ENCODE measurements at regions not wholly inside any gene's neighbourhood (a gene's known extent, or its start where the extent isn't known, plus 50 kb on each side); places are given as distances from the start of the nearest gene placed in this dataset.

DNA sequence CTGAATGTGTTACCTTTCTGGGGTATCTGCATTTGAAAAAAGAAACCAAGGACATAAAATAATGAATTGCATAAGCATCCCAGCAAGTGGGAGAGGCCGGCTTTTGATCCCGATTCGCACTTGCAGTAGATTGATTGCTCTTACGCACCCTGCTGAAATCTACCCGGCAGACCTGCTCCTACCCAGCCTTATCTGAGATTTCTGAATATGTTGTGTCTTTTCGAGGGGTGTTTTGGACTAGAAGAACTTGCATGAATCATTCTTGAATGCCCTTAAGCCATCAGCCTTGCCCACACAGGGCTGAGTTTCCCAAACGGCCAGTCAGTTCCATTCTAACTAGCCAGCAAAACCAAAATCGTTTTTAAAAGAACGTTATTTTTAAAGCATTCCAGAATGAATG lies 174.4 kb upstream of the BCOR start:
- H3K36me3 ChIP-seq, result no peaks in the 10 kb centered on the region
- H3K27ac ChIP-seq, result no peak overlapping the region
- no peak for DNase-seq (ENCODE audit: low spot score in 2 of 2)
- 76% methylated on average over 9 of the region's 9 CpGs for WGBS
- TF ChIP-seq, protein P1, sequence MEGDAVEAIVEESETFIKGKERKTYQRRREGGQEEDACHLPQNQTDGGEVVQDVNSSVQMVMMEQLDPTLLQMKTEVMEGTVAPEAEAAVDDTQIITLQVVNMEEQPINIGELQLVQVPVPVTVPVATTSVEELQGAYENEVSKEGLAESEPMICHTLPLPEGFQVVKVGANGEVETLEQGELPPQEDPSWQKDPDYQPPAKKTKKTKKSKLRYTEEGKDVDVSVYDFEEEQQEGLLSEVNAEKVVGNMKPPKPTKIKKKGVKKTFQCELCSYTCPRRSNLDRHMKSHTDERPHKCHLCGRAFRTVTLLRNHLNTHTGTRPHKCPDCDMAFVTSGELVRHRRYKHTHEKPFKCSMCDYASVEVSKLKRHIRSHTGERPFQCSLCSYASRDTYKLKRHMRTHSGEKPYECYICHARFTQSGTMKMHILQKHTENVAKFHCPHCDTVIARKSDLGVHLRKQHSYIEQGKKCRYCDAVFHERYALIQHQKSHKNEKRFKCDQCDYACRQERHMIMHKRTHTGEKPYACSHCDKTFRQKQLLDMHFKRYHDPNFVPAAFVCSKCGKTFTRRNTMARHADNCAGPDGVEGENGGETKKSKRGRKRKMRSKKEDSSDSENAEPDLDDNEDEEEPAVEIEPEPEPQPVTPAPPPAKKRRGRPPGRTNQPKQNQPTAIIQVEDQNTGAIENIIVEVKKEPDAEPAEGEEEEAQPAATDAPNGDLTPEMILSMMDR (IDR thresholded peaks at IDR 0.05), result no peak
- TF ChIP-seq POLR2AphosphoS5 (IDR thresholded peaks at IDR 0.05) (no peak), POLR2A (IDR thresholded peaks at IDR 0.05) (no peak), EP300 (IDR thresholded peaks at IDR 0.05) (no peak)
- H3K4me3 ChIP-seq, result no peak overlapping the region
- H3K4me1 ChIP-seq, result peaks cover 8% of the 10 kb centered on the region
- H3K27me3 ChIP-seq, result no peaks in the 10 kb centered on the region
- no peaks in the 10 kb centered on the region for H3K9me3 ChIP-seq

GRCh38 chrX:40268188-40268520 lies 170.4 kb upstream of the BCOR start:
- Histone ChIP-seq H3K27ac (no peak overlapping the region), H3K4me1 (peaks cover 8% of the 10 kb centered on the region), H3K27me3 (no peaks in the 10 kb centered on the region), H3K4me3 (no peak overlapping the region), H3K9me3 (no peaks in the 10 kb centered on the region), H3K36me3 (no peaks in the 10 kb centered on the region)
- TF ChIP-seq, protein P1 (IDR thresholded peaks at IDR 0.05), result no peak
- WGBS, result 64% methylated on average over 4 of the region's 4 CpGs
- DNase-seq (ENCODE audit: low spot score in 2 of 2), result no peak

DNA sequence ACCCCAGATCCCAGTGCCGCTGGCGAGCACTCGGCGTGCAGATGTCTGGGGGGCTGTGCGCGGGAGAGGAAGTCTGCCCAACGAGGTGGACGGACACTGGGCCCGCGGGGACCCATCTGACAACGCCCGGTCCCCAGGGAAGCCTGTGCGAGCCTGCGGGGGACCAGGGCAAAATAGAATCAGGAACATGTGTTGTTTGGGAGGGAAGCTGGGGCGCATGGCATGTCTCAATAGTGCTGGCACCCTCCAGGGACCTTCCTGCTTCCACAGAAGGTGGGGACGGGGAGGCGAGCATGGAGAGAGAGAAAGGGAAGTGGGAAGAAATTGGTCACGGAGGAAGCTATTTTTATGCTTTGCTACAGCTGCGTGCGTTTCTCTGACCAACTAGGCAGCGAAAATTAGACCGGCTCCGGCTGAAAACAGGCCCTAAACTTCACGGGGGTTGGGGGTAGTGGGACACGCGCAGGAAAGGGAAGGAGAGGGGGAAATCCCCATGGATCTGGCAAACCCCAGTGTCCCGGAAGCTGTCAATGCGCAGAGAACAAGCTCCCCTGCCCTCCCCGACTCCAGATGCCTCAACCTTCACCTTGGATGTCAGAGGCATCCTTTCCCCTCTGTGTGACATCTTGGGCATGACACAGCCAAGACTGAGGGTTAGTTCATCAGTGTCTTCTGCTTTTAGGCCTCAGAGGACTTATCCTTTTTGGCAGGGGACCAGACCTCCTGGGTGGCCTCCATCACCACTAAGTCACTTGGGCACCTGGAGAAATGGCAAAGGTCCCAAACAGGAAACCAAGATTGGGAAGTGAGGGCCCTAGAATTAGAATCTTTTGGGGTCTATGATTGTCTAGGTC lies 169.8 kb upstream of the BCOR start:
- H3K36me3 ChIP-seq, result no peaks in the 10 kb centered on the region
- TF ChIP-seq EP300 (IDR thresholded peaks at IDR 0.05) (no peak), POLR2A (IDR thresholded peaks at IDR 0.05) (no peak), POLR2AphosphoS5 (IDR thresholded peaks at IDR 0.05) (no peak)
- TF ChIP-seq, protein P1 (IDR thresholded peaks at IDR 0.05), result no peak
- peak overlapping the region; percentile 48 for H3K27ac ChIP-seq
- WGBS, result 19% methylated on average over 21 of the region's 29 CpGs
- peak overlapping the region; percentile 50 for H3K4me3 ChIP-seq
- H3K4me1 ChIP-seq, result peaks cover 8% of the 10 kb centered on the region
- no peaks in the 10 kb centered on the region for H3K9me3 ChIP-seq
- DNase-seq (ENCODE audit: low spot score in 2 of 2), result no peak
- H3K27me3 ChIP-seq, result no peaks in the 10 kb centered on the region

- 17% methylated on average over 20 of the region's 42 CpGs for WGBS
- TF ChIP-seq POLR2AphosphoS5 (IDR thresholded peaks at IDR 0.05), result no peak
- TF ChIP-seq, protein P1 (IDR thresholded peaks at IDR 0.05), result peak; percentile 21 to 63
- H3K36me3 ChIP-seq, result no peaks in the 10 kb centered on the region
- DNase-seq (ENCODE audit: low spot score in 2 of 2), result peak; percentile 73 to 80
- H3K9me3 ChIP-seq, result no peaks in the 10 kb centered on the region
- H3K27me3 ChIP-seq, result no peaks in the 10 kb centered on the region
- peaks cover 8% of the 10 kb centered on the region for H3K4me1 ChIP-seq
- peak overlapping the region; percentile 50 for H3K4me3 ChIP-seq
- H3K27ac ChIP-seq, result peak overlapping the region; percentile 48
Observed at GRCh38 chrX:40266490-40267333, 169.0 kb upstream of the BCOR start.

- WGBS, result 74% methylated on average over 7 of the region's 7 CpGs
- Histone ChIP-seq H3K27me3 (no peaks in the 10 kb centered on the region), H3K36me3 (no peaks in the 10 kb centered on the region), H3K4me3 (no peak overlapping the region), H3K9me3 (no peaks in the 10 kb centered on the region), H3K27ac (no peak overlapping the region), H3K4me1 (peaks cover 8% of the 10 kb centered on the region)
- DNase-seq (ENCODE audit: low spot score in 2 of 2), result no peak
- no peak for TF ChIP-seq POLR2AphosphoS5 (IDR thresholded peaks at IDR 0.05)
- no peak for TF ChIP-seq EP300 (IDR thresholded peaks at IDR 0.05)
- TF ChIP-seq POLR2A (IDR thresholded peaks at IDR 0.05), result no peak
- TF ChIP-seq, protein P1 (IDR thresholded peaks at IDR 0.05), result no peak
Observed at GRCh38 chrX:40265936-40266335, 168.2 kb upstream of the BCOR start.

All from suprapubic skin (tissue), 4 donors.